HG02870 (cell line): ENCODE measurements at regions not wholly inside any gene's neighbourhood (a gene's known extent, or its start where the extent isn't known, plus 50 kb on each side); places are given as distances from the start of the nearest gene placed in this dataset.

Experiments used
- ATAC-seq: cut with Tn5 transposase; IDR thresholded peaks from one replicate; pipeline ENCODE4 v1.9.1; 2021; ENCODE audit warnings: mild to moderate bottlenecking, moderate library complexity; ENCODE audit not compliant: unreplicated experiment

- ATAC-seq, result no peak
Measured at GRCh38 chr2:4356109-4356508, 652.7 kb downstream of the DCDC2C start.

DNA sequence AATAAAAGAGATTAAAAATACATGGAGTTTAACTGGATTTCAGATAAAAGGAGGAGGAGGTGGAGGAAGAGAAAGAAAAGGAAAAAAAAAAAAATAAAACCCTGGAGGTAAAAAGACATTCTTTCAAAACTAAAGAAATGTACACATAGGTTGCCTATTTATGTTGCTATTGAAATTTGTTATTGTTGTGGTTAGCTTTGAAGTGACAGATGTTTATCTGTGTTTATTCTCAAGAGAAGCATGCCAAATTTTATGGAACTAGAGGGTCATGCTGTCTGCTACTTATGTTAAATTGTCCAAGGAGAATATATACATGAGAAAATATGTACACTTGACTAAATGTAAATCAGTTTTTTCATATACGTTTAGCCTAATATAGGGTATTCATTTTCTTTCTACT is 653.2 kb downstream of the DCDC2C start:
- no peak for ATAC-seq

DNA sequence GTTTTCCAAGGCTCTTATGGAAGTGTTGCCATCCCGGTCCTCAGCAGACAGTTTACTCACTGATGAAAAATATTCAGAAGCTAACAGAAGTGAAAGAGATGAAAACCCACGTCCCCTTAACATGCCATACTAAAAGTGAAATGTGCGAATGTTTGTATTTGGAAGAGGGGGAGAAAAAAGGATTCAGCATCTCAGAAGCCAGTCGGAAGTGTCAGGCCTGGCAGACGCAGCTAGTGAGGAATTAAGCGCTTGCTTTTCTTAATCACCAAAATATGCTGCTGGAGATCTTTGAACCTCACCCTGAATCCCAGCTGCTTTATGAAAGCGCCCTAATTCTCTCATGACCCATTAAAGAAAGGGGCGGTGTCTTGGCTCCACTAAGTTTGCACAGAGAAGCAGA is 653.7 kb downstream of the DCDC2C start:
- ATAC-seq, result no peak

DNA sequence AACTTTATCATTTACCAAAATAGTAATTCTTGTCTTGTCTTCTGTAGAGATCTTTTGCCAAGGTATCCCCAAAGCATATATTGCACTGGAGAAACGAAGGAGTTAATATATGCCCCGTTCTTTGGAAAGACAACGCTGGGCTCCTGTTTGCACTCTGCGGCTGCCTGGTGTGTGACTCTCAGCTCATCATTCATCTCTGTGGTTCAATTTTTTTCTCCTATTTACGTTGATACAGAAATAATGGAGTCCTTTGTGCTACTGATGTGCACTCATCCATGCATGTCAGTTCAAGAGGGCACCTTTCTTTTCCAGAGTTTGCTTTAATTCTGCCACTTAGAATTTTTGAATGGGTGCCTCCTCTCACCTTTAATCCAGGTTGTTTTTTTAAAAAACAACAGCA is 655.5 kb downstream of the DCDC2C start:
- ATAC-seq, result no peak

DNA sequence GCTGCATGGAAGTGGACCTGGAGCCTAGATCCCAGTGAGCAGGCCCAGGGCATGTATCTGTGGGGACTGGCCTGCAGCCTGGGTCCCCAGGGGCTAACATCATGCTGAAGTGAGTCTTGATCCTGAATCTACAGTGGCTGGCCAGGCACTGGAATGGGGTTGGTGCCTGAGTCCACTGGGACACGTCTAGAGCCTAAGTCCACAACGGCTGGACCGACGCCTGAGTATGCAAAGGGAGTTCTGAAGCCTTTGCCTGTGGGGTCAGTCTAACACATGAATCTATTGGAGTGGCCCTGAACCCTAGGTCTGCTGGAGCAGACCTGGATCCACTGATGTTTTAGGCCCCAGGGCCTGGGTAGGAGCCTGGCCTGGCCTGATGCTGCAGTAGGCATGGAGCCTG is 665.5 kb downstream of the DCDC2C start:
- ATAC-seq, result no peak

DNA sequence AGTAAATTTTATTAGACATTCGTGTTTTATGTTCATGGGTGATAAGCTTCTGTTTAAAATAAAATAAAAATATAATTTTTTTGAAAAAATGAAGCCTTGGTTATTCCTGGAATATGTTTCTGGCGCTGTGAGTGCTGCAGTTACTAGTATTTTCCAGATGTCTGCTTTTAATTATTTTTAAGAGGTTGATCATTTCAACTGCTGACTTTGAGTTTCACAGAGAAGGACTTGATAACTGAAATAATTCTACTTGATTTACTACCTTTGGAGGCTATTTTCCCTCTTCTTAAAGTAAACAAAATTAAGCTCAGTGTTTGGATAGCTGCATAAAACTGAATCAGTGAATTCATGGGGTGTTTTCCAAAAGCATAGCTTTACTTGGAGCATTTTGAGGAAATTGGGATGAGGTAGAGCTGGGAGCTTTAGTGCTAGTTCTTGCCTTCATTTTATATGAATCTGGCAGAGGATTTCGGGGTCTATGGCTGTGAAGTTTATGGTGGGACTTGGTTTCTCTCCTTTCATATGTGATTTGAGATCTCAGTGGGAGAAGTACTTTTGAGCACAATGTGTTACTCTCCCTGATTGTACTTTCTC is 666.5 kb downstream of the DCDC2C start:
- no peak for ATAC-seq

- ATAC-seq, result no peak
Measured at GRCh38 chr2:4370422-4371090, 667.2 kb downstream of the DCDC2C start.

- ATAC-seq, result no peak
Measured at GRCh38 chr2:4381049-4381448, 677.7 kb downstream of the DCDC2C start.

GRCh38 chr2:4381773-4382172 is 678.4 kb downstream of the DCDC2C start:
- ATAC-seq, result no peak

DNA sequence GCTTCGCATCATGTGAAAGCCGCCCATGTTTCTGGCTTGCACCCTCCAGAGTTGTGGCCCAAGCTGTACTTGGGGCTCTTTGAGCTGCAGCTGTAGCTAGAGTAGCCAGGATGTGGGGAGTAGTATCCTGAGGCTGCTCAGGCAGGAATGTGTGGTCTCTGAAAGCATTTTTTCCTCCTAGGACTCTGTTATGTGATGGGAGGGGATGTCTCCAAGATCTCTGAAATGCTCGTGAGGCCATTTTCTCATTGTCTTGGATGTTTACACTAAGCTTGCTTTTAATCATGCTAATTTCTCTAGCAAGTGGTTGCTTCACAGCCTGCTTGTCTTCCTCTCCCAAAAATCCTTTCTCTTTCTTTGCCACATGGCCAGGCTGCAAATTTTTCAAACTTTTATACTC is 687.6 kb downstream of the DCDC2C start:
- no peak for ATAC-seq

DNA sequence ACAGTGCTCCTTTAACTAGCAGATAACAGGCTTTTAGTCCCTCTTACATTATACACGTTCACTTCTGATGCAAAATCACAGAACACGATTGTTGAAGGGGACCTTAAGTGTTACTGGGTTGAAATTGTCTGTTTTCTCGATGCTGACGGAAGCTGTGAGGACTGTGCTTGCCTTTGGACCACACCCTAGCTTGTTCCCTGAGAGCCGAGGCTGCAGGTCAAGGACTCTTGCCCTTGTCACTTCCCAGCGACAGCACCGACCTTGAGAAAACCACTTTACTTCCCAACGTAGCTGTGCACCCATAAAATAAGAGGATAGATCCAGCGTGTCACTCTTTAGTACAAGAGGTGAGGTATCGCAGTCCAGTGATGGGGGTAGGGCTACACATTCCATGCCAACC is 701.0 kb downstream of the DCDC2C start:
- ATAC-seq, result no peak

DNA sequence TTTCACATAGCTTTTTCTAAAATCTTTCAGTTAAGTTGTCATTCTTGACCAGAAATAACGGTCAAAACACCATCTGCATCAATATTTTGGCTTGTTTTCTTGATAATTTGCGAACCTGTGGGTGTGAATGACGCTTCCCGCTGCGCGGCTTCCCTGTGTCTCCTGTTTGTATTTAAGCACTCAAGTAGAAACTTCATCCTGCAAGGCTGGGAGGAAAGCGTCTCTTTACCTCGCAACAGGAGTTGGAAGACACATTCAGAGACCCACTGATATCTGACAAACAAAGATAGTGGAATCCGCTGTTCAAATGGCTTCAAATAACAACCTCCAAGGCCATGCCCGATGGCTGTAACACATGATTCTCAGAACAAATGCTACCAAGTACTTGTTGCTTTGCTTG is 704.9 kb downstream of the DCDC2C start:
- no peak for ATAC-seq

GRCh38 chr2:4412637-4413187 is 709.3 kb downstream of the DCDC2C start:
- no peak for ATAC-seq

DNA sequence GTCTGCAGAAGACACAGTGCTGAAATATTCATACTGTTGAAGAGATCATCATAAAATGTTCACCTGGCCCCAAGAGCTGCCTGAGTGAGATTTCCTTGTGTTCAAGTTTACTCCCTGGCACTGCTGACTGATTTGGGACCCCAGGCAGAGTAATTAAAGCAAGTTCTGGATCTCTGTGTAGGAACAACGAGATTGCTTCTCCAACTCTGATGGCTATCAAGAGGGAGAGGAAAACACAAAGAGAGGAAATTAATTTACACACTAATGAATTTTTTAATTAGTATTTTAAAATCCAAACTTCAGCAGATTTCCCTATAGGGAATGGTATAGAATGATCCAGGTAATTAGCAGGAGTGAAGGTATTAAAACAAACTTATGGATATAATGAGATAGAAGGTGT is 711.8 kb downstream of the DCDC2C start:
- no peak for ATAC-seq

DNA sequence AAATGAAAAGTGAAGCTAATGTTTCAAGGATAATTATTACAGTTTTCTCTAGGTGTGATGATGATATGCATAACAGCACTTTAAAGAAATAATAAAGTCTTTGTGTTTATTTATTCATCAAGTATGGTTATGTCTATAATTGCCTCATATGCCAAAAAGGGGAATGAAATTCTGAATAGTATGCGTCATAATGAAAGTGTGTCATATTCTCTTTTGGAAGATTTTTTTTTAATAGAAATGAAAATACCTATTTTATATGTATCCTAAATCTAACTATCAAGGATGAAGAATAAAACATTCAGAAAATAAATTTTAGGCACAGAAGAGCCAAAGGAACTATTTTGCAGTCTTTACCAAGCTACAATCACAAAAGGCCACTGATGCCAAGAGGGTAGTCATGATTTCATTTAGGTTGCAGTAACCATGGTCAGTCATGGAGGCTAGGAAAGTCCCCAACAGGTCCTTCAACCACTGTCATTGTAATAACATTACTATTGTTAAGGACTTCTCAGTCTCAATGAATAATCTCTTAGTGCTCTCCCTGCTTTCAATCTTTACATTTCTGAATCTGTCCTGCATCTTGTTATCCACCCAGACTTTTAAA is 712.5 kb downstream of the DCDC2C start:
- ATAC-seq, result no peak

DNA sequence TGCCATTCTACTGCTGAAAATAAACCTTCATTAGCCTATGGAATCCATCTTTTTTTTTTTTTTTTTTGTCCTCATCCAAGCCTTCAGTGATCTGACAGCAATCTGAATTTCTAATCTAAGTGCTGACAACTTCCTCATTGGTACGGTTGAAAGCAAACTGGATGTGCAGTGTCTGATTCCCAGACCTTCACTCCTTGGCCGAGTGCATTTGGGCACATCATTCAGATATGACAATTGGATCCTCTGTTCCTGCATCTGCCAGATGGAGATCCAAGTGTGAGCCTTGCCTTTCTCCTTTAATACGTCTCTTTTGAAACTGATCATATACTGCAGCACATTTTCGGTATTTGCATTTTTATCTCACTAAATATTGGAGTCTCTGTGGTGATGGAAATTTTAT is 713.1 kb downstream of the DCDC2C start:
- no peak for ATAC-seq

DNA sequence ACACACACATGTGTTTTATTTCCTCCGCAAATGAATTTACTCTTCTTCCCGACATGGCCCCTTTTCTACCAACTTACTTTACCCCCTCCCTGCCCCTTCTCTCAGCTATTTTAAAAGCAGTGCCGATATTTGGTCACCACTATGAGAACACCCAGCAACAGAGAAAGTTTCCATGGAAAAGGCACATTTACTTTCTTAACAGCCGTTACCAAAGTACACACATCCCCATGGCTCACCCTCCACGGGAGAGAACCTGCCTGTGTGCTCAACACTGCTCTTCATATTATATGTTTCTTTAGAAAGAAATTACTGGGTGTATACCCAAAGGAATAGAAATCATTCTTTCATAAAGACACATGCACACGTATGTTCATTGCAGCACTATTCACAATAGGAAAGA is 714.4 kb downstream of the DCDC2C start:
- ATAC-seq, result no peak

DNA sequence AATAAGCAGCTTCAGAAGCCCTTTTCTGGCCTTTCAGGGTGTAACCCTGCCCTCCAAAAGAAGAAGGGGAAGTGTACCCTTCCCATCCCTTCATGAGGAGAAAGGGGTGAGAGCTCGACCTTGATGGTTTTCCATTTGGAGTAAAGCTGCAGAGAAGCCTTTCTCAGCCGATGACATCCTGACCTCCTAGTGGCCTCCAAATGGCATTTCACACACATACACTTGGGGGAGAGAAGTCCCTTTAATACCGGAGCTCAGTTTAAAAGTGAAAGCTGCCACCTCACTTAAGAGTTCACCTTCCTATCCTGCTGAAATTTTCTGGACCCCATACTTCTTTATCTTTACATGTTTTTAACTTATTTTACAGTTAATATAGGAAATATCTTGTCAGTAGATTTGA is 716.7 kb downstream of the DCDC2C start:
- no peak for ATAC-seq

DNA sequence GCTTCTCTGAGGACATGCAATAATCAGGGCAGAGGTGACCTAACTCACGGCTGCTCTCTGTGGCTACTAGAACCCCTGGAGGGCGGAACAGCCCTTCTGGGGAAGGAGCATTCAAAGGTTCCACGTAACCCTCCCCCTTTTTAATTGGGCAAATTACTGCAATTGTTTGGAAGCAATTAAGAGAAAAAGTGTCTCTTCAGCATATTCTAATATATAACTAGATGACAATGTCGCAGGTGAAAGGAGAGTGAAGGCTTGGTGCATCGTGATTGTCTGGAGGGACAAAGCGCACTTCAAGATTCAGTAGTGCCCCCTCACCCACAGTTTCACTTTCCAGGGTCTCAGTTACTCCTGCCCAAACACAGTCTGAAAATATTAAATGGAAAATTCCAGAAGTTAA is 720.8 kb downstream of the DCDC2C start:
- ATAC-seq, result no peak

- ATAC-seq, result no peak
Measured at GRCh38 chr2:4427083-4427482, 723.7 kb downstream of the DCDC2C start.

DNA sequence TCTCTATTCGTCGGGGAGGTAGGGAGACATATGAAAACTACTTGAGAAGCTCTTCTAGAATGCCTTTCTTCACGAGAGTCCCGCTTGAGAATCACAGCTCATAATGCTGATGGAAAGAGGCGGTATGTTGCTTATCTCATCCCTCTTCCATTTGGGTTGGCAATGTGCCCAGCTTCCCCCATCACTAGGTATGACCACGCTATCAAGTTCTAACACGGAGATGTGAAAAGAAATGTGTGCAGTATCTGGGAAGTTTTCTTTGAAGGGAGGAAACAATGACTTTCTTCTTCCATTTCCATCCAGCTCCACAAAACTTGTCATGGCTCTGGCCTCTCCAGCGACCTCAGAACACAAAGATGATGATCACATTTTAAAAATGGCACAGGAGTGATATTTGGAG is 742.4 kb downstream of the DCDC2C start:
- ATAC-seq, result no peak

DNA sequence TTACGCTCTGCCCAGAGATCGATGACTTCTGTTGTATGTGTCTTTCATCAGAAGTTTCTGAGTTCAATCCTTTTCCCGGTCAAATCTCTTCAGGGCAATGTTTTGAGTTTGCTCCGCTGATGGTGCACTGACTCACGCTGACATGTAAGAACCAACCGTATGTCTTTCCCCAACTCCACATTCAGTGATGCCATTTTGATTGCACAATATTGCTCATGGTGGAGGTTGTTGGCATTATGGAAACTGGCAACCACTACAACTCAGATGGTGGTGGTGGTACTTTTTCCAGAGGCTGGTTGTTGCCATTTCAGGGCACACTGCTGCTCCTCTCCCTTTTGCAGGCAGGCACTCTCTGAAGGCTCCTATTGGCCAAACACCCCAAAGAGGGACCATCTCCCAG is 751.5 kb downstream of the DCDC2C start:
- ATAC-seq, result no peak
